GM23338 (cell line): ENCODE measurements at regions not wholly inside any gene's neighbourhood (a gene's known extent, or its start where the extent isn't known, plus 50 kb on each side); places are given as distances from the start of the nearest gene placed in this dataset.

Source experiments
- ATAC-seq: fragments of 200-7000 bp; cut with Tn5 transposase; 3 replicates; pipeline ENCODE4 v1.9.1; 2020
- DNase-seq: peaks from one replicate; pipeline ENCODE4 v3.0.0-alpha.2; 2015; ENCODE audit warnings: low spot score
- H2AFZ ChIP-seq: fragments of 200-600 bp; sonication (generic); 2 replicates; pipeline ENCODE4 v1.8.0; 2016; ENCODE audit warnings: antibody characterized with exemption, mild to moderate bottlenecking, moderate library complexity
- H3F3A ChIP-seq: fragments of 200-600 bp; sonication (generic); replicated peaks from 2 replicates; pipeline ENCODE4 v1.8.0; 2017; ENCODE audit warnings: antibody characterized with exemption, mixed run types, low read depth
- H3K27ac ChIP-seq: fragments of 200-600 bp; sonication (generic); 2 replicates; pipeline ENCODE4 v1.6.1; 2016; ENCODE audit warnings: low read depth
- H3K27me3 ChIP-seq: fragments of 200-600 bp; sonication (generic); 2 replicates; pipeline ENCODE4 v1.8.0; 2016; ENCODE audit warnings: mild to moderate bottlenecking, mixed run types, moderate library complexity; ENCODE audit not compliant: insufficient read depth
- H3K36me3 ChIP-seq: fragments of 200-600 bp; sonication (generic); 2 replicates; pipeline ENCODE4 v1.8.0; 2016; ENCODE audit warnings: mild to moderate bottlenecking; ENCODE audit not compliant: insufficient read depth
- H3K4me1 ChIP-seq: fragments of 200-600 bp; sonication (generic); 2 replicates; pipeline ENCODE4 v1.8.0; 2016; ENCODE audit warnings: mild to moderate bottlenecking, moderate library complexity; ENCODE audit not compliant: insufficient read depth
- H3K4me2 ChIP-seq: fragments of 200-600 bp; sonication (generic); 2 replicates; pipeline ENCODE4 v1.7.1; 2017; ENCODE audit warnings: mixed run types
- H3K4me3 ChIP-seq: fragments of 200-600 bp; sonication (generic); 2 replicates; pipeline ENCODE4 v1.6.1; 2016; ENCODE audit warnings: mixed run types
- H3K79me2 ChIP-seq: fragments of 200-600 bp; sonication (generic); replicated peaks from 2 replicates; pipeline ENCODE4 v1.8.0; 2017; ENCODE audit warnings: mild to moderate bottlenecking; ENCODE audit not compliant: insufficient read depth
- H3K9me2 ChIP-seq: fragments of 200-600 bp; sonication (generic); 2 replicates; pipeline ENCODE4 v1.8.0; 2017; ENCODE audit not compliant: insufficient read depth
- H4K20me1 ChIP-seq: fragments of 200-600 bp; sonication (generic); replicated peaks from 2 replicates; pipeline ENCODE4 v1.8.0; 2017; ENCODE audit warnings: mild to moderate bottlenecking; ENCODE audit not compliant: insufficient read depth
- H3K27ac Mint-ChIP-seq: 2 replicates; pipeline ENCODE4 v1.8.0; 2020; ENCODE audit warnings: inconsistent platforms, mild to moderate bottlenecking, moderate library complexity, mixed read lengths
- H3K27me3 Mint-ChIP-seq: 3 replicates; pipeline ENCODE4 v1.8.0; 2022; ENCODE audit warnings: low read depth, mild to moderate bottlenecking, moderate library complexity, mixed read lengths, inconsistent platforms; ENCODE audit not compliant: insufficient read depth, poor library complexity
- H3K36me3 Mint-ChIP-seq: 3 replicates; pipeline ENCODE4 v1.8.0; 2021; ENCODE audit warnings: low read depth, mild to moderate bottlenecking, inconsistent platforms, moderate library complexity, mixed read lengths
- H3K4me1 Mint-ChIP-seq: 3 replicates; pipeline ENCODE4 v1.8.0; 2020; ENCODE audit warnings: mild to moderate bottlenecking, inconsistent platforms, mixed read lengths
- H3K4me3 Mint-ChIP-seq: 3 replicates; pipeline ENCODE4 v1.8.0; 2021; ENCODE audit warnings: moderate library complexity, mild to moderate bottlenecking, inconsistent platforms, mixed read lengths
- H3K9me3 Mint-ChIP-seq: 3 replicates; pipeline ENCODE4 v1.8.0; 2020; ENCODE audit warnings: moderate library complexity, mild to moderate bottlenecking, inconsistent platforms, mixed read lengths
- CREB1 ChIP-seq: fragments of 250-450 bp; sonication (Bioruptor Pico); IDR thresholded peaks from 2 replicates; pipeline ENCODE4 v1.5.0; 2020; ENCODE audit warnings: low read depth, mild to moderate bottlenecking, moderate library complexity
- EZH2 ChIP-seq: fragments of 200-600 bp; sonication (generic); IDR thresholded peaks from one replicate; pipeline ENCODE4 v1.8.0; 2017; ENCODE audit warnings: antibody characterized with exemption, mild to moderate bottlenecking, low read depth; ENCODE audit not compliant: unreplicated experiment
- EZH2phosphoT487 ChIP-seq: fragments of 200-600 bp; sonication (generic); IDR thresholded peaks from one replicate; pipeline ENCODE4 v1.8.1; 2018; ENCODE audit warnings: antibody characterized with exemption; ENCODE audit not compliant: unreplicated experiment
- JUNB ChIP-seq: IDR thresholded peaks from one replicate; pipeline ENCODE4 v1.6.1; 2016; ENCODE audit warnings: antibody characterized with exemption; ENCODE audit not compliant: unreplicated experiment
- NANOG ChIP-seq: IDR thresholded peaks from 2 replicates; pipeline ENCODE4 v1.6.1; 2016; ENCODE audit warnings: antibody characterized with exemption, borderline replicate concordance
- POLR2AphosphoS5 ChIP-seq: IDR thresholded peaks from 2 replicates; pipeline ENCODE4 v1.6.1; 2016; ENCODE audit warnings: antibody characterized with exemption, low read depth
- REST ChIP-seq: IDR thresholded peaks from one replicate; pipeline ENCODE4 v1.6.1; 2018; ENCODE audit warnings: antibody characterized with exemption; ENCODE audit not compliant: unreplicated experiment
- STAT1 ChIP-seq: IDR thresholded peaks from one replicate; pipeline ENCODE4 v1.6.1; 2016; ENCODE audit warnings: antibody characterized with exemption; ENCODE audit not compliant: unreplicated experiment
- ZNF114 ChIP-seq: fragments of 250-450 bp; sonication (Bioruptor Pico); IDR thresholded peaks from 2 replicates; pipeline ENCODE4 v1.5.0; 2020; ENCODE audit warnings: mild to moderate bottlenecking, moderate library complexity
- ZNF331 ChIP-seq: fragments of 250-450 bp; sonication (Bioruptor Pico); IDR thresholded peaks from 2 replicates; pipeline ENCODE4 v1.5.0; 2020; ENCODE audit warnings: low read depth, mild to moderate bottlenecking, moderate library complexity
- ZNF462 ChIP-seq: fragments of 250-450 bp; sonication (Bioruptor Pico); IDR thresholded peaks from 2 replicates; pipeline ENCODE4 v1.5.0; 2020; ENCODE audit warnings: mild to moderate bottlenecking, moderate library complexity

GRCh38 chr21:19122356-19122755 lies 718.8 kb upstream of the TMPRSS15 start:
- H3K4me2 ChIP-seq = 0 out of 2 replicates have a peak overlapping the region, but pooled peaks have one; percentile 16
- peaks cover 42% of the 10 kb centered on the region for H3K4me1 ChIP-seq
- DNase-seq (no peak), ATAC-seq (no peak)
- Mint-ChIP-seq H3K27me3 (peaks cover 3% of the 10 kb centered on the region), H3K27ac (no peak overlapping the region), H3K4me3 (no peak overlapping the region), H3K4me1 (peaks cover 36% of the 10 kb centered on the region), H3K9me3 (peaks cover 9% of the 10 kb centered on the region; the same call in 2 of the 3 replicates), H3K36me3 (peaks cover 29% of the 10 kb centered on the region; the same call in 2 of the 3 replicates)
- no peaks in the 10 kb centered on the region for H3K36me3 ChIP-seq
- H4K20me1 ChIP-seq = no peaks in the 10 kb centered on the region
- H3F3A ChIP-seq = no peaks in the 10 kb centered on the region
- no peaks in the 10 kb centered on the region for H3K27me3 ChIP-seq
- no peaks in the 10 kb centered on the region for H3K79me2 ChIP-seq
- no peak overlapping the region for H2AFZ ChIP-seq
- TF ChIP-seq POLR2AphosphoS5 (no peak), EZH2phosphoT487 (no peak), ZNF331 (CRISPR knock-in tag) (no peak), NANOG (no peak), CREB1 (no peak), ZNF114 (CRISPR knock-in tag) (no peak), EZH2 (no peak)
- H3K27ac ChIP-seq = no peak overlapping the region
- no peak overlapping the region for H3K4me3 ChIP-seq
- H3K9me2 ChIP-seq = peaks cover 17% of the 10 kb centered on the region

GRCh38 chr21:19123053-19123452 lies 719.5 kb upstream of the TMPRSS15 start:
- Histone ChIP-seq H3K79me2 (no peaks in the 10 kb centered on the region), H3K27ac (no peak overlapping the region), H3K4me2 (peak overlapping the region; percentile 16; the same call in 1 of the 2 replicates), H3F3A (no peaks in the 10 kb centered on the region), H2AFZ (no peak overlapping the region), H3K36me3 (no peaks in the 10 kb centered on the region), H3K4me3 (no peak overlapping the region), H3K4me1 (peaks cover 42% of the 10 kb centered on the region), H3K27me3 (no peaks in the 10 kb centered on the region), H4K20me1 (no peaks in the 10 kb centered on the region), H3K9me2 (peaks cover 14% of the 10 kb centered on the region)
- ATAC-seq = no peak
- no peak overlapping the region for H3K4me3 Mint-ChIP-seq
- peaks cover 36% of the 10 kb centered on the region for H3K4me1 Mint-ChIP-seq
- H3K9me3 Mint-ChIP-seq = peaks cover 9% of the 10 kb centered on the region; the same call in 2 of the 3 replicates
- H3K36me3 Mint-ChIP-seq = peaks cover 23% of the 10 kb centered on the region; the same call in 2 of the 3 replicates
- DNase-seq = no peak
- H3K27me3 Mint-ChIP-seq = peaks cover 3% of the 10 kb centered on the region
- H3K27ac Mint-ChIP-seq = peak overlapping the region; percentile 14; the same call in 1 of the 2 replicates
- TF ChIP-seq JUNB (no peak), POLR2AphosphoS5 (no peak), NANOG (no peak), REST (no peak), STAT1 (no peak), ZNF462 (CRISPR knock-in tag) (no peak), EZH2 (no peak), ZNF114 (CRISPR knock-in tag) (no peak), ZNF331 (CRISPR knock-in tag) (no peak), CREB1 (no peak)
